OCI-LY1 (cell line): ENCODE measurements at regions not wholly inside any gene's neighbourhood (a gene's known extent, or its start where the extent isn't known, plus 50 kb on each side); places are given as distances from the start of the nearest gene placed in this dataset.
"Not testable (repeated sequence)": the region's sequence is repeated elsewhere in the genome, so short reads cannot be mapped to it uniquely, and the experiment has no call there.

Experiments
- H2AFZ ChIP-seq: fragments of 200-600 bp; sonication (generic), shearing (Covaris generic); 2 replicates; pipeline ENCODE4 v1.6.0; 2014; ENCODE audit warnings: antibody characterized with exemption, mild to moderate bottlenecking, low read length
- H3F3A ChIP-seq: fragments of 200-600 bp; sonication (generic), shearing (Covaris generic); 2 replicates; pipeline ENCODE4 v1.6.0; 2014; ENCODE audit warnings: mild to moderate bottlenecking, antibody characterized with exemption, low read length, moderate library complexity; ENCODE audit not compliant: insufficient read depth
- H3K27ac ChIP-seq: fragments of 200-600 bp; sonication (generic); 2 replicates; pipeline ENCODE4 v1.5.1; 2014; ENCODE audit warnings: low read length, mixed run types, mild to moderate bottlenecking, low read depth; ENCODE audit not compliant: poor library complexity, severe bottlenecking
- H3K27me3 ChIP-seq: fragments of 200-600 bp; sonication (generic); 2 replicates; pipeline ENCODE4 v1.6.0; 2014; ENCODE audit warnings: antibody characterized with exemption, mild to moderate bottlenecking, low read length, moderate library complexity; ENCODE audit not compliant: insufficient read depth
- H3K36me3 ChIP-seq: fragments of 200-600 bp; sonication (generic); 2 replicates; pipeline ENCODE4 v1.6.1; 2014; ENCODE audit warnings: mild to moderate bottlenecking, antibody characterized with exemption, low read length, moderate library complexity, mixed read lengths; ENCODE audit not compliant: insufficient read depth
- H3K4me1 ChIP-seq: fragments of 200-600 bp; sonication (generic); 2 replicates; pipeline ENCODE4 v1.5.1; 2014; ENCODE audit warnings: mild to moderate bottlenecking, low read length, moderate library complexity; ENCODE audit not compliant: insufficient read depth, severe bottlenecking
- H3K4me2 ChIP-seq: fragments of 200-600 bp; sonication (generic), shearing (Covaris generic); 2 replicates; pipeline ENCODE4 v1.6.1; 2014; ENCODE audit warnings: low read length
- H3K4me3 ChIP-seq: fragments of 200-600 bp; sonication (generic); 2 replicates; pipeline ENCODE4 v1.5.1; 2014; ENCODE audit warnings: low read length, low read depth, mild to moderate bottlenecking, mixed read lengths; ENCODE audit not compliant: poor library complexity, severe bottlenecking
- H3K79me2 ChIP-seq: fragments of 200-600 bp; shearing (Covaris generic); 2 replicates; pipeline ENCODE4 v1.6.1; 2016; ENCODE audit warnings: mixed run types, low read length, mixed read lengths; ENCODE audit not compliant: insufficient read depth
- H3K9ac ChIP-seq: fragments of 200-600 bp; sonication (generic), shearing (Covaris generic); 2 replicates; pipeline ENCODE4 v1.6.1; 2014; ENCODE audit warnings: mild to moderate bottlenecking, low read length, mixed read lengths
- H3K9me2 ChIP-seq: fragments of 200-600 bp; sonication (generic), shearing (Covaris generic); 2 replicates; pipeline ENCODE4 v1.6.1; 2014; ENCODE audit warnings: low read depth, mild to moderate bottlenecking, low read length, mixed read lengths
- H3K9me3 ChIP-seq: fragments of 200-600 bp; shearing (Covaris generic); 2 replicates; pipeline ENCODE4 v1.6.1; 2014; ENCODE audit warnings: low read length, mixed read lengths
- H4K20me1 ChIP-seq: fragments of 200-600 bp; sonication (generic), shearing (Covaris generic); 2 replicates; pipeline ENCODE4 v1.6.0; 2016; ENCODE audit warnings: mild to moderate bottlenecking, low read length; ENCODE audit not compliant: insufficient read depth
- EZH2 ChIP-seq: fragments of 200-600 bp; sonication (generic), shearing (Covaris generic); IDR thresholded peaks from 2 replicates; pipeline ENCODE4 v1.8.0; 2017; ENCODE audit warnings: borderline replicate concordance, mixed run types, mild to moderate bottlenecking, antibody characterized with exemption, low read length, moderate library complexity, mixed read lengths
- TF ChIP-seq, protein P1 (sequence below): fragments of 200-600 bp; sonication (generic), shearing (Covaris generic); IDR thresholded peaks from 2 replicates; pipeline ENCODE4 v1.5.1; 2017; ENCODE audit warnings: mild to moderate bottlenecking, antibody characterized with exemption, low read length, moderate library complexity, mixed read lengths

DNA sequence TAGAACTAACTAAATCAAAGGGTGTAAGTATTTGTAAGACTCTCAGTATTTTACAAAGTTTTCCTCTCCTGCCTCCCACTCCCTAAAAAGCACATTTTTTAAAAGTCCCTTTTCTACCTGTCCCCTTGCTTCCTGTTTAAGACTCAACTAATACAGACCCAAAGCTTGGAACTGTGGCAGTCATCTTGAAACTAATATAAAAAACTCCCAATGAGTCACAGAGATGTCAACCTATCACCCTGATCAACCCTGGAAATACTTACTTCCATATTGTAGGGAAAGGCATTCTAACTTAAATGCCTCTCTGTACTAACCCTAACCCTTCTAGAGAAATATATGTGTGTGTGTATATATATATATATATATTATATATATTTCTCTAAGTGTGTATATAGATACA lies 184.8 kb downstream of the SPTSSA start:
- no peaks in the 10 kb centered on the region for H3F3A ChIP-seq
- no peaks in the 10 kb centered on the region for H3K9me3 ChIP-seq
- TF ChIP-seq EZH2: no peak
- TF ChIP-seq, protein P1, sequence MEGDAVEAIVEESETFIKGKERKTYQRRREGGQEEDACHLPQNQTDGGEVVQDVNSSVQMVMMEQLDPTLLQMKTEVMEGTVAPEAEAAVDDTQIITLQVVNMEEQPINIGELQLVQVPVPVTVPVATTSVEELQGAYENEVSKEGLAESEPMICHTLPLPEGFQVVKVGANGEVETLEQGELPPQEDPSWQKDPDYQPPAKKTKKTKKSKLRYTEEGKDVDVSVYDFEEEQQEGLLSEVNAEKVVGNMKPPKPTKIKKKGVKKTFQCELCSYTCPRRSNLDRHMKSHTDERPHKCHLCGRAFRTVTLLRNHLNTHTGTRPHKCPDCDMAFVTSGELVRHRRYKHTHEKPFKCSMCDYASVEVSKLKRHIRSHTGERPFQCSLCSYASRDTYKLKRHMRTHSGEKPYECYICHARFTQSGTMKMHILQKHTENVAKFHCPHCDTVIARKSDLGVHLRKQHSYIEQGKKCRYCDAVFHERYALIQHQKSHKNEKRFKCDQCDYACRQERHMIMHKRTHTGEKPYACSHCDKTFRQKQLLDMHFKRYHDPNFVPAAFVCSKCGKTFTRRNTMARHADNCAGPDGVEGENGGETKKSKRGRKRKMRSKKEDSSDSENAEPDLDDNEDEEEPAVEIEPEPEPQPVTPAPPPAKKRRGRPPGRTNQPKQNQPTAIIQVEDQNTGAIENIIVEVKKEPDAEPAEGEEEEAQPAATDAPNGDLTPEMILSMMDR: no peak
- H3K9me2 ChIP-seq: no peaks in the 10 kb centered on the region
- H3K79me2 ChIP-seq: no peaks in the 10 kb centered on the region
- no peak overlapping the region for H2AFZ ChIP-seq
- H4K20me1 ChIP-seq: no peaks in the 10 kb centered on the region
- H3K4me2 ChIP-seq: no peak overlapping the region
- no peaks in the 10 kb centered on the region; the same call in 1 of the 2 replicates for H3K27me3 ChIP-seq
- no peak overlapping the region for H3K9ac ChIP-seq
- no peaks in the 10 kb centered on the region for H3K4me1 ChIP-seq
- no peaks in the 10 kb centered on the region for H3K36me3 ChIP-seq
- no peak overlapping the region for H3K4me3 ChIP-seq
- no peak overlapping the region for H3K27ac ChIP-seq

DNA sequence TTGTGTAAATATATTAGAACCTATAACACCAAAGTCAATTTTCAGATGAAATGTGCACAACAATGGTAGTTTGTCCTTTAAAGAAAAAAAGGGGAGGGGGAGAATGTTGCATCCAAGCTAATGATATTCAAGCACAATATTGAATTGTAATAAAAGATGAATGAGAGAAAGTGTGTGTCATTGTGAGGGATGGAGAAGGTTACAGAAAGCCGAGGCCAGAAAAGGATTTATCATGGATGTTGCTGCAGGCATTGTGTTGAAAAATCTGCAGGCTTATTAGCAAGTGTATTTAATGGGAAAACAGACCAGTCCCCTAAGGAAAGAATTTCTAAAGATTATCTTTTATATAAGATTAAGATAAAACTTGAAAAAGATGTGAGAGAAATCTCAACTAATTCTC lies 186.5 kb downstream of the SPTSSA start:
- Histone ChIP-seq H3K9me2 (no peaks in the 10 kb centered on the region), H3K4me3 (no peak overlapping the region), H3K4me1 (no peaks in the 10 kb centered on the region), H3F3A (no peaks in the 10 kb centered on the region), H4K20me1 (no peaks in the 10 kb centered on the region), H3K27ac (no peak overlapping the region), H3K4me2 (no peak overlapping the region), H3K9me3 (no peaks in the 10 kb centered on the region), H3K27me3 (no peaks in the 10 kb centered on the region), H3K9ac (no peak overlapping the region), H3K36me3 (no peaks in the 10 kb centered on the region), H2AFZ (no peak overlapping the region), H3K79me2 (no peaks in the 10 kb centered on the region)
- no peak for TF ChIP-seq EZH2

DNA sequence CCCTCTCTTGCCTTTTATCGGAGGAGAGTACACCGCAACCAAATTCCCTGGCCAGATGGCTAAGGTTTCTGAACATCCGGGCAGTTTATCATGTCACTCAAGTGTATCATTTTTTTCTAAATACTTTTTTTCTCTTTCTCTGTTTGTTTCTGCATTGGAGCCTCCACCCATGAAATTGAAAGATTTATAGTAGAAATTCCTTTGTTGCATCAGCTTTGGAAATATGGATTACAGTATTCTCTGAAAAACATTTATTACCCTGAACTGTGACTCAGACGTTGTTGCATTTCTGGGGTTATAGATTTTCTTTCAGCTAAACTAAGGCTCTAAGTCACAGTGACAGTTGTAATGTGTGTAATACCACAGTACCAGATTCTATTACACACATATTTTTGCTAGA lies 187.0 kb downstream of the SPTSSA start:
- Histone ChIP-seq H3K4me2 (no peak overlapping the region), H2AFZ (no peak overlapping the region), H3K9ac (no peak overlapping the region), H3F3A (no peaks in the 10 kb centered on the region), H3K4me1 (no peaks in the 10 kb centered on the region), H3K27ac (no peak overlapping the region), H3K27me3 (no peaks in the 10 kb centered on the region), H3K79me2 (no peaks in the 10 kb centered on the region), H4K20me1 (no peaks in the 10 kb centered on the region), H3K9me2 (no peaks in the 10 kb centered on the region), H3K4me3 (no peak overlapping the region), H3K36me3 (no peaks in the 10 kb centered on the region), H3K9me3 (no peaks in the 10 kb centered on the region)
- no peak for TF ChIP-seq EZH2
- TF ChIP-seq, protein P1: no peak

DNA sequence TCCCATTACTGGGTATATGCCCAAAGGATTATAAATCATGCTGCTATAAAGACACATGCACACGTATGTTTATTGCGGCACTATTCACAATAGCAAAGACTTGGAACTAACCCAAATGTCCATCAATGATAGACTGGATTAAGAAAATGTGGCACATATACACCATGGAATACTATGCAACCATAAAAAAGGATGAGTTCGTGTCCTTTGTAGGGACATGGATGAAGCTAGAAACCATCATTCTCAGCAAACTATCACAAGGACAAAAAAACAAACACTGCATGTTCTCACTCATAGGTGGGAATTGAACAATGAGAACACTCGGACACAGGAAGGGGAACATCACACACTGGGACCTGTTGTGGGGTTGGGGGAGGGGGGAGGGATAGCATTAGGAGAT lies 188.3 kb downstream of the SPTSSA start:
- not testable (repeated sequence) for H3K79me2 ChIP-seq, H3K27me3 ChIP-seq, H2AFZ ChIP-seq, H3F3A ChIP-seq, H3K4me3 ChIP-seq, H3K4me2 ChIP-seq, H3K4me1 ChIP-seq, H3K9me2 ChIP-seq, H3K9ac ChIP-seq, H3K27ac ChIP-seq, H3K36me3 ChIP-seq, H4K20me1 ChIP-seq, H3K9me3 ChIP-seq
